Neural crest cell (in vitro differentiated cells): ENCODE measurements at regions not wholly inside any gene's neighbourhood (a gene's known extent, or its start where the extent isn't known, plus 50 kb on each side); places are given as distances from the start of the nearest gene placed in this dataset.

ENCODE experiments used
- DNase-seq: peaks from one replicate; pipeline ENCODE4 v3.0.0; 2021; ENCODE audit warnings: low read depth, mixed read lengths, low spot score
- H3K27ac Mint-ChIP-seq: one replicate; pipeline ENCODE4 v1.8.0; 2021; ENCODE audit warnings: mild to moderate bottlenecking, mixed read lengths; ENCODE audit not compliant: unreplicated experiment
- H3K27me3 Mint-ChIP-seq: 2 replicates; pipeline ENCODE4 v1.8.0; 2021; ENCODE audit warnings: low read depth, mild to moderate bottlenecking, mixed read lengths
- H3K36me3 Mint-ChIP-seq: 2 replicates; pipeline ENCODE4 v1.8.0; 2021; ENCODE audit warnings: low read depth, mild to moderate bottlenecking, mixed read lengths
- H3K4me1 Mint-ChIP-seq: 2 replicates; pipeline ENCODE4 v1.8.0; 2021; ENCODE audit warnings: mixed read lengths
- H3K4me3 Mint-ChIP-seq: one replicate; pipeline ENCODE4 v1.8.0; 2021; ENCODE audit warnings: mild to moderate bottlenecking, mixed read lengths
- H3K9me3 Mint-ChIP-seq: 2 replicates; pipeline ENCODE4 v1.8.0; 2021; ENCODE audit warnings: mixed read lengths
- CTCF ChIP-seq: fragments of 200-600 bp; sonication (generic); conservative IDR thresholded peaks from 2 replicates; pipeline ENCODE4 v1.5.0; 2021; ENCODE audit warnings: antibody characterized with exemption, mild to moderate bottlenecking

GRCh38 chrX:43121637-43122036, 343.7 kb upstream of the PPP1R2C start:
- H3K4me3 Mint-ChIP-seq, result no peak overlapping the region
- H3K9me3 Mint-ChIP-seq, result no peaks in the 10 kb centered on the region
- H3K27ac Mint-ChIP-seq, result no peak overlapping the region
- H3K36me3 Mint-ChIP-seq, result no peaks in the 10 kb centered on the region
- DNase-seq, result no peak
- no peaks in the 10 kb centered on the region for H3K27me3 Mint-ChIP-seq
- no peaks in the 10 kb centered on the region for H3K4me1 Mint-ChIP-seq
- TF ChIP-seq CTCF, result no peak

- Mint-ChIP-seq H3K4me3 (no peak overlapping the region), H3K27me3 (no peaks in the 10 kb centered on the region), H3K27ac (no peak overlapping the region), H3K9me3 (peaks cover 2% of the 10 kb centered on the region), H3K4me1 (no peaks in the 10 kb centered on the region), H3K36me3 (no peaks in the 10 kb centered on the region)
- no peak for TF ChIP-seq CTCF
- no peak for DNase-seq
These were observed 361.7 kb upstream of the PPP1R2C start for GRCh38 chrX:43139645-43140044.

GRCh38 chrX:43140582-43140981, 362.6 kb upstream of the PPP1R2C start:
- DNase-seq, result no peak
- no peaks in the 10 kb centered on the region for H3K36me3 Mint-ChIP-seq
- H3K27ac Mint-ChIP-seq, result no peak overlapping the region
- no peak for TF ChIP-seq CTCF
- no peaks in the 10 kb centered on the region for H3K9me3 Mint-ChIP-seq
- no peaks in the 10 kb centered on the region for H3K27me3 Mint-ChIP-seq
- H3K4me1 Mint-ChIP-seq, result no peaks in the 10 kb centered on the region
- no peak overlapping the region for H3K4me3 Mint-ChIP-seq

GRCh38 chrX:43141885-43142284, 363.9 kb upstream of the PPP1R2C start:
- H3K9me3 Mint-ChIP-seq, result no peaks in the 10 kb centered on the region
- H3K27ac Mint-ChIP-seq, result no peak overlapping the region
- H3K4me3 Mint-ChIP-seq, result no peak overlapping the region
- no peaks in the 10 kb centered on the region for H3K36me3 Mint-ChIP-seq
- no peak for TF ChIP-seq CTCF
- no peak for DNase-seq
- H3K4me1 Mint-ChIP-seq, result no peaks in the 10 kb centered on the region
- no peaks in the 10 kb centered on the region for H3K27me3 Mint-ChIP-seq

GRCh38 chrX:43148305-43148704, 370.3 kb upstream of the PPP1R2C start:
- TF ChIP-seq CTCF, result no peak
- Mint-ChIP-seq H3K9me3 (no peaks in the 10 kb centered on the region), H3K27ac (no peak overlapping the region), H3K4me3 (no peak overlapping the region), H3K27me3 (no peaks in the 10 kb centered on the region), H3K4me1 (no peaks in the 10 kb centered on the region), H3K36me3 (no peaks in the 10 kb centered on the region)
- DNase-seq, result no peak
